ENCODE measurements at regions not wholly inside any gene's neighbourhood (a gene's known extent, or its start where the extent isn't known, plus 50 kb on each side); places are given as distances from the start of the nearest gene placed in this dataset.

- no peak for TF ChIP-seq NFE2L1 (CRISPR knock-in tag; IDR thresholded peaks at IDR 0.05)
- TF ChIP-seq ELF4 (CRISPR knock-in tag; IDR thresholded peaks at IDR 0.05; ENCODE audit: low read depth): no peak
- TF ChIP-seq CTCF (IDR thresholded peaks at IDR 0.05): no peak
- no peak for TF ChIP-seq IRF2 (CRISPR knock-in tag; IDR thresholded peaks at IDR 0.05; ENCODE audit: borderline replicate concordance, low read depth)
- no peak for TF ChIP-seq FOXP4 (CRISPR knock-in tag; IDR thresholded peaks at IDR 0.05)
- no peak for TF ChIP-seq ZNF138 (CRISPR knock-in tag; conservative IDR thresholded peaks at IDR 0.05)
- no peak for TF ChIP-seq SP1 (CRISPR knock-in tag; conservative IDR thresholded peaks at IDR 0.05)
- TF ChIP-seq ESRRA (CRISPR knock-in tag; IDR thresholded peaks at IDR 0.05; ENCODE audit: borderline replicate concordance): no peak
Observed at GRCh38 chr16:79434092-79434491, 166.4 kb downstream of the MAF start.
